Spinal cord (tissue), 9 donors: ENCODE measurements at regions not wholly inside any gene's neighbourhood (a gene's known extent, or its start where the extent isn't known, plus 50 kb on each side); places are given as distances from the start of the nearest gene placed in this dataset.
A peak's percentile ranks its signal among the peaks of the same experiment; 100 is the strongest.

ENCODE experiments used
- DNase-seq, 6 donors: peaks; one replicate each; pipeline versions ENCODE4 v3.0.0 to v3.0.0-alpha.2; 2013 to 2015; ENCODE audit warnings: low spot score in 6 of 6, low read depth in 4 of 6
- H3K27ac ChIP-seq: one replicate; pipeline ENCODE4 v1.5.1; 2013; ENCODE audit warnings: low read depth, low read length, control low read depth
- H3K27me3 ChIP-seq: one replicate; pipeline ENCODE4 v1.6.1; 2013; ENCODE audit warnings: low read length; ENCODE audit not compliant: control insufficient read depth, insufficient read depth
- H3K36me3 ChIP-seq: one replicate; pipeline ENCODE4 v1.6.1; 2013; ENCODE audit warnings: low read length; ENCODE audit not compliant: control insufficient read depth, insufficient read depth
- H3K4me1 ChIP-seq: one replicate; pipeline ENCODE4 v1.6.1; 2013; ENCODE audit warnings: low read length; ENCODE audit not compliant: control insufficient read depth, insufficient read depth
- H3K4me3 ChIP-seq: one replicate; pipeline ENCODE4 v1.5.1; 2013; ENCODE audit warnings: low read depth, low read length, control low read depth
- H3K9me3 ChIP-seq: one replicate; pipeline ENCODE4 v1.6.1; 2013; ENCODE audit warnings: low read length; ENCODE audit not compliant: control insufficient read depth, insufficient read depth
- WGBS: methylation state at CpG from one replicate; pipeline ENCODE4 v1.1.5; 2013; ENCODE audit warnings: missing lambda C conversion rate; ENCODE audit not compliant: insufficient coverage; 5-methylcytosine and 5-hydroxymethylcytosine counted together
- donor health status: healthy.

- no peaks in the 10 kb centered on the region for H3K27me3 ChIP-seq
- H3K4me3 ChIP-seq: no peak overlapping the region
- no peaks in the 10 kb centered on the region for H3K9me3 ChIP-seq
- no peak overlapping the region for H3K27ac ChIP-seq
- no peak for DNase-seq
- no peaks in the 10 kb centered on the region for H3K4me1 ChIP-seq
- no peaks in the 10 kb centered on the region for H3K36me3 ChIP-seq
- WGBS: 80% methylated on average over 1 of the region's 2 CpGs
These were observed 144.7 kb upstream of the UST start for GRCh38 chr6:148602136-148602535.

GRCh38 chr6:148608199-148608951, 138.5 kb upstream of the UST start:
- no peak overlapping the region for H3K27ac ChIP-seq
- WGBS: 96% methylated on average over 6 of the region's 10 CpGs
- no peaks in the 10 kb centered on the region for H3K9me3 ChIP-seq
- no peaks in the 10 kb centered on the region for H3K27me3 ChIP-seq
- peak in 2 of 6 donors; percentile 16 to 48 for DNase-seq
- H3K4me1 ChIP-seq: no peaks in the 10 kb centered on the region
- no peaks in the 10 kb centered on the region for H3K36me3 ChIP-seq
- no peak overlapping the region for H3K4me3 ChIP-seq

- WGBS: 54% methylated on average over 5 of the region's 8 CpGs
- no peaks in the 10 kb centered on the region for H3K9me3 ChIP-seq
- H3K36me3 ChIP-seq: no peaks in the 10 kb centered on the region
- no peaks in the 10 kb centered on the region for H3K4me1 ChIP-seq
- DNase-seq: peak in 2 of 6 donors; percentile 65 to 80
- no peak overlapping the region for H3K27ac ChIP-seq
- H3K4me3 ChIP-seq: no peak overlapping the region
- no peaks in the 10 kb centered on the region for H3K27me3 ChIP-seq
These were observed 135.6 kb upstream of the UST start for GRCh38 chr6:148611213-148611612.

- no CpG with 5 or more reads among the region's 1 CpG for WGBS
- Histone ChIP-seq H3K4me3 (no peak overlapping the region), H3K4me1 (no peaks in the 10 kb centered on the region), H3K27ac (no peak overlapping the region), H3K27me3 (no peaks in the 10 kb centered on the region), H3K36me3 (no peaks in the 10 kb centered on the region), H3K9me3 (no peaks in the 10 kb centered on the region)
- DNase-seq: no peak
These were observed 134.8 kb upstream of the UST start for GRCh38 chr6:148612043-148612442.

- H3K9me3 ChIP-seq: no peaks in the 10 kb centered on the region
- H3K27me3 ChIP-seq: no peaks in the 10 kb centered on the region
- no peak overlapping the region for H3K4me3 ChIP-seq
- no peak overlapping the region for H3K27ac ChIP-seq
- 81% methylated on average over 3 of the region's 3 CpGs for WGBS
- H3K4me1 ChIP-seq: no peaks in the 10 kb centered on the region
- no peaks in the 10 kb centered on the region for H3K36me3 ChIP-seq
- no peak for DNase-seq
These were observed 132.2 kb upstream of the UST start for GRCh38 chr6:148614602-148615001.

GRCh38 chr6:148616841-148617240, 130.0 kb upstream of the UST start:
- no peaks in the 10 kb centered on the region for H3K9me3 ChIP-seq
- no peak overlapping the region for H3K27ac ChIP-seq
- no CpG with 5 or more reads among the region's 3 CpGs for WGBS
- H3K27me3 ChIP-seq: no peaks in the 10 kb centered on the region
- no peak for DNase-seq
- H3K36me3 ChIP-seq: no peaks in the 10 kb centered on the region
- no peaks in the 10 kb centered on the region for H3K4me1 ChIP-seq
- no peak overlapping the region for H3K4me3 ChIP-seq

- H3K27me3 ChIP-seq: no peaks in the 10 kb centered on the region
- H3K36me3 ChIP-seq: no peaks in the 10 kb centered on the region
- no peaks in the 10 kb centered on the region for H3K9me3 ChIP-seq
- no peak overlapping the region for H3K4me3 ChIP-seq
- no peak for DNase-seq
- no CpG with 5 or more reads among the region's 4 CpGs for WGBS
- H3K4me1 ChIP-seq: no peaks in the 10 kb centered on the region
- H3K27ac ChIP-seq: no peak overlapping the region
These were observed 129.3 kb upstream of the UST start for GRCh38 chr6:148617530-148617929.

GRCh38 chr6:148619891-148620290, 126.9 kb upstream of the UST start:
- no peak overlapping the region for H3K4me3 ChIP-seq
- 100% methylated on average over 1 of the region's 1 CpG for WGBS
- H3K27ac ChIP-seq: no peak overlapping the region
- no peak for DNase-seq
- H3K36me3 ChIP-seq: no peaks in the 10 kb centered on the region
- H3K27me3 ChIP-seq: no peaks in the 10 kb centered on the region
- H3K9me3 ChIP-seq: no peaks in the 10 kb centered on the region
- H3K4me1 ChIP-seq: no peaks in the 10 kb centered on the region

- peak in 1 of 6 donors; percentile 23 for DNase-seq
- Histone ChIP-seq H3K4me3 (no peak overlapping the region), H3K36me3 (no peaks in the 10 kb centered on the region), H3K27me3 (no peaks in the 10 kb centered on the region), H3K27ac (no peak overlapping the region), H3K4me1 (no peaks in the 10 kb centered on the region), H3K9me3 (no peaks in the 10 kb centered on the region)
- 84% methylated on average over 3 of the region's 5 CpGs for WGBS
These were observed 126.1 kb upstream of the UST start for GRCh38 chr6:148620579-148621298.

GRCh38 chr6:148625609-148626008, 121.2 kb upstream of the UST start:
- Histone ChIP-seq H3K9me3 (no peaks in the 10 kb centered on the region), H3K27me3 (no peaks in the 10 kb centered on the region), H3K36me3 (no peaks in the 10 kb centered on the region), H3K4me3 (no peak overlapping the region), H3K4me1 (no peaks in the 10 kb centered on the region), H3K27ac (no peak overlapping the region)
- WGBS: no CpG with 5 or more reads among the region's 2 CpGs
- DNase-seq: no peak
